GM21528 (cell line): ENCODE measurements at regions not wholly inside any gene's neighbourhood (a gene's known extent, or its start where the extent isn't known, plus 50 kb on each side); places are given as distances from the start of the nearest gene placed in this dataset.

ENCODE experiments used
- ATAC-seq: cut with Tn5 transposase; IDR thresholded peaks from one replicate; pipeline ENCODE4 v1.9.1; 2021; ENCODE audit warnings: mild to moderate bottlenecking, moderate library complexity; ENCODE audit not compliant: unreplicated experiment, low FRiP score

DNA sequence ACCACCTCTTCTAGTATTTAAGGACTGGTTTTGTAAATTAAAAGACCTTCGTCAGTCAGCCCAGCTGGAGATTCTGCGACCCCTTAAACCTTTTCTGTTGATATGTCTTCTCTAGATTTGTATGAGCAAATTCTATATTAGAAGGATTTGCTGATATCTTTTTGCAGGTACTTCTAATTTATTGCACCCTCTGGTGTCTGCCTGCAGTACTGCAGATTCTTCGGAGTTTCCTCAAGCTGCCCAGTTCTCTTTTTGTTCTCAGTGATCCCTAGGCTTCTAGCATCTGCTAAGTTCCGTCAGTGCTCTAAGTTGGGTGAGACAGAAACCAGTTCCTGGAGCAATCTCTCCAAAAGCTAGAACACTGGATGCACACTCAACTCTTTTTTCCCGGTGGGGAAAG, 545.2 kb downstream of the C4orf33 start:
- peak; percentile 81 for ATAC-seq

DNA sequence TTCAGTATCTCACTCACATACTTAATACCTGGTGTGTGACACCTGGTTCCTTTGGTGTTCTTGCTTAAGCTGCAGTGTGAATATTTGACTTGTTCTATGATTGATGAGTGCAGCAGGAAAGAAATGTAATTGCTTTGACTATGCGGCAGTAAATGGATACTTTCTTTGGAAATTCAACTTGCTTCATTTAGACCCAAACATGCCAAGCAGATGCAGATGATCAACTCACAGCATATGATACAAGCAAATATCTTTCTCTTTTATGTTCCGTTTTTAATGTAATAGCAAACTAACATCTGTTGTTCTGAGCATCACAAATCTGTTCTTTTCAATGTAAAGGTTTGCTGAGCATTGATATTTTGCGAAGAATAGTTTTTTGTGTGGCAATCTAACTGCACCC, 549.5 kb downstream of the C4orf33 start:
- no peak for ATAC-seq

DNA sequence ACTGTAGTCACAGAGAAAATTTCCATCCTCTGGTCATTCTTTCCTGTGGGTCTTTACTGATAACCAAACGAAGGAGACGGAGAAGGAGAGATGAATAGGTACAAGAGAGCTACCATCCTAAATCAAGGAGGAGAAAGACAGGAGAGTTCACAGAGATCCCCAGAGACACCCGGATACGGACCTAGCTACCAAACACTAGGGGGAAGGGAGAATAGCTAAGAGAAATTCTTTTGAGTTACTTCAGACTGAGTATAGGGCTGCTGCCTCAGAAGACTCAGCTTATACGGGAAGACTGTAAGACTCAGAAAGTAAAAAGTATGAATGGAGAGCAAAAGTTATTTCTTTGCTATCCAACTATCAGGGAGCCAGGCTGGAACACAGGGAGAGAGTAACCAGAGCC, 572.1 kb downstream of the C4orf33 start:
- ATAC-seq: no peak

DNA sequence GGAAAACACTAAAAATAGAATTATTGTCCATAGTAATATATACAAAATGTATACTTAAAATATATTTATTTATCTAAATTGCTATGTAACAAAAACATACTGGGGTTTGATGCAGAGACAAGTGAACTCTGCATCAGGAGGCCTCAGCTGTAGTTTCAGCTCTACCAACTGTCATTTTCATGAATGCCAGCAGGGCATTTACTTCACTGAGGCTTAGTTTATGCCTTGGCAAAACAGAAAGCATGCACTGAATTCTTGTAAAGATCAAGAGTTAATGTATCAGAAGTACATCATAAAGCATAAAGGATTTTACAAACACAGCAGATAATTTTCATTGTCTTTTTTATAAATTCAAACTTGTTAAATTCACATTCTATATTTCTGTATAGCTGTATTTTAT, 577.0 kb downstream of the C4orf33 start:
- ATAC-seq: no peak

GRCh38 chr4:129675036-129675435, 579.1 kb downstream of the C4orf33 start:
- ATAC-seq: no peak

- ATAC-seq: no peak
Measured at GRCh38 chr4:129676934-129677333, 581.0 kb downstream of the C4orf33 start.

- ATAC-seq: no peak
Measured at GRCh38 chr4:129682586-129682985, 586.6 kb downstream of the C4orf33 start.

DNA sequence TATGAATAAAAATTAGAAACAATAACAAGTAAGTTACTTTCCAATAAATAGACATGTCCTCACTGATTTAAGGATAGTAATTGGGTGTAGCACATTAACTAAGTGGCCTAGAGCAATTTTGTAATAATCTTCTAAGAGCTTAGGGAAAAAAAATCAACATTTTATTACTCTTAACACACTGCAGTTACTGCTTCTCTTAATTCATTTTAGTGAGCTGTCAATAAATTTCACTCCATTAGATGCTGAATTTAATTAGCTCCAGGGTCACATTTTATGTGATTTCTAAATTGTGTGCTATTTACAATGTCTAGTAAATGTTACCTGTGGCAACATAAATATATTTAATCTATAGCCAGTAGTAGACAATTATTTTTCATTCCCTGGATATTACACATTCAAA, 612.0 kb downstream of the C4orf33 start:
- ATAC-seq: no peak

DNA sequence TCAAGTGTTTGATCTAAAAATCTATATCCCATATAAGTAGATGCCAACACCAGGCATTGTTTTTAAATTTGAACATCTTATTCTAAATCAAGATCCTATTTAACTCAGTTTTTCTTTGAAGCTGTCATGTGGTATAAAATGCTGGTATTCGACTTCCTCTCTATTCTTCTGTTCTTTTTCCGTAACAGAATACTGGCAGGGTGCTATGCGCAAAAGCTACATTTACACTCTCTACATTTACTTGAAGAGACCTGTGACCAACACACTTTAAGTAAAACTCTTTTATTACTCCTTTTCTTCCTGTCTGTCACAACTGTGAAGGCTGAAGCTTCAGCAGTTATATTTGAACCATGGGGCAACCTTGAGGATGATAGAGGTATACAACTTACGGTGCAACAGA, 612.8 kb downstream of the C4orf33 start:
- ATAC-seq: no peak

GRCh38 chr4:129738175-129738574, 642.2 kb downstream of the C4orf33 start:
- ATAC-seq: no peak

DNA sequence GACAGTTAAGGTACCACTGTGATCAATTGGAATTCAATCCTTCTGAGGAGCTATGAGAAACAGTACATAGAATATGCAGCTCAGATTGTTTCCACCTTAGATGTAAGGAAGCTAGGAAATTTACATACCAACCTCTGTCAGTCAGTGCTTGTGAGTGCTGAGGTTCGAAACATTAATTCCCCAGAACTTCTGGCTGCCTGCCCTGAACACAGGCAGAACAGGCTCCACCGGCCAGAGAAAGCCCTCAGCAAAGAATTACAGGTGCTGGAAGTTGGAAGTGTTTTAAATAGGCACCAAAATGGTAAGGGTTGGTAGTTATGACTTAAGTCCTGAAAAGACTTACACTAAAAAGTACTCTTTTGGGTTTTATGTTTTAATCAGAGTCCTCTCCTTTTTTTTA, 651.8 kb downstream of the C4orf33 start:
- no peak for ATAC-seq

GRCh38 chr4:129748991-129749390, 653.0 kb downstream of the C4orf33 start:
- ATAC-seq: no peak

GRCh38 chr4:129751646-129752045, 655.7 kb downstream of the C4orf33 start:
- no peak for ATAC-seq

DNA sequence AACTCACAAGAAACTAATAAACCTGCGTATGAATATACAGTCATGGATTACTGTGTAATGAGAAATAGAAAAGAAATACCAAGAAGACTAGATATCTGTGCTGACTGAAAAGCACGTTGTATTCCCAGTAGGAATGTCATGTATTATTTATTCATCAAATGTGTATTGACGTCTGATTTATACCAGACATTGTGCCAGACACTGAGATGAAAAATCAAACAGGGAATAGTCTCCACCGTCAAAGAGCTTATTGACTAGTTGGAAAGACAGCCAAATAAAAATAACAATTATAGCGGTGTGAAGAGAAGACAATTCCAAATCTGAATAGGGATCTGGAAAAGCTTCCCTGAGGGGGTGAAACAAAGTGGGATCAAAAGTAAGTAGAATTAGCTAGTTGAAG, 687.6 kb downstream of the C4orf33 start:
- no peak for ATAC-seq

DNA sequence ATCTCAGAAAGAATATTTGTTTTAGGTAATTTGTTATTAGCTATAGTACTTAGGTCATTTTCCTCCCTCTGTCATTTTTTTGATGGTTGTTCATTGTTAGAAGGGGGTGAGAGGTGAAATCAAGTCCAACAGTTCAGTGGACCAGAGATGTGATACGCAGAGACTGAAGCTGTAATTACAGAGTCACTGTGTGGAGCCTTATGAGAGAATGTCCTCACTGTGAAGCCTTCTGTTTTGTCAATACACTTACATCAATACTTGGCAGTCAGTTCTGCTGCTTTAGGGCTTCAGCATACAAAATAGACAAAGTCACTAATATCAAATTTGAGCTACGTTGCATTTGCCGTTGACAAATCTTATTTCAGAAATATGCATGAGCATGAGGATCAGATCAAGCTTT, 692.5 kb downstream of the C4orf33 start:
- ATAC-seq: no peak

- no peak for ATAC-seq
Measured at GRCh38 chr4:129804461-129804981, 708.6 kb downstream of the C4orf33 start.

DNA sequence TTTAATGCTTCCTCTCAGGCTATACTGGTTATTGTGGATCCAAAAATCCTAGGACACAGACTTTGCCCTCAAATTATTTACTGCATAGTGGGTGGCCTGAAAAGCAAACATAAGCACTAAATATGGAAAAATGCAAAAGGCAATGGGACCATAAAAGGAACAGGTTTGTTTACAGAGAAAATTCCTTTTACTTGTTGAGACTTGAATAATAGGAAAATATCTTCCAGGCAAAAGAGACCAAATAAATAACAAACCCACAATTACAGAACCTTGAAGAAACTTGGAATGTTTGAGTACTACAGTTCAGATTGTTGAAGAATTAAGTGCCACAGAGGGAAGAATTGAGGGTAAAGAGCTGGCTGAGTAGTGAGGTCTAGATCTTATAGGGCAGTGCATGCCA, 711.0 kb downstream of the C4orf33 start:
- ATAC-seq: no peak

DNA sequence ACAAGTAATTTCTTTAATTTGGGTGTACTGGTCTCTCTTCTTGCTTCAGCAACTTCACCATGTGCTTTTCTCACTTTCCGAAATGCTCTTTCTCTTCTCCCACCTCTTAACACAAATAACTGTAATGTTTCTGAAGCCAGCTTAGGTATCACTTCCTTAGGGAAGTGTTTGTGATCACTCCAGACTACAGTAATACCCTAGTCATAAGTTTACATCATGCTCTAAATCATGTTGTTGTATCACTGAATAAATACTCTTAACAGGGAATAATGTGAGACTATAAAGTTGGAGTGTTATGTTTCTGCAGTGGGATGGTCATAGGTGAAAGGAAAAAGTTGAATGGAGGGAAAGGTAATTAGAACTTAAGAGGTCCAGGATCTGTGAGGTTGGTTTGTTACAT, 712.3 kb downstream of the C4orf33 start:
- no peak for ATAC-seq

GRCh38 chr4:129821073-129821472, 725.1 kb downstream of the C4orf33 start:
- ATAC-seq: no peak

DNA sequence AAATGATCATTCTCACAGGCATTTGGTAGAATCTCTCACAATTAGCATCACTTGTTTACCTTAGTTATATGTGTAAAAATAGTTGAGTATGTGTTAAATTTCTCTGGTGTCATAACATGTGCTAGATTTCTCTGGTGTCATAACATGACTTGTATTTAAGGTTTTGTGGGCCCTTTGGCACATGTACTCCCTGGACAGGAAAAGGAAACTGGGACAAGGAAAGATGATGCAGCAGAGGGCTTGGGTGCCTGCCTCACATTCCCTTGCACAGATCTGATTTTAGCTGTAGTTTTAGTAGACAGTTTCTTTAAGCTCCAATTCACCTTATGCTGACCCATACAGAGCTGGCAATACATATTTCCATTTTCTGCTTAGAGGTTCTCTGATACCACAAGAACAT, 726.0 kb downstream of the C4orf33 start:
- no peak for ATAC-seq

DNA sequence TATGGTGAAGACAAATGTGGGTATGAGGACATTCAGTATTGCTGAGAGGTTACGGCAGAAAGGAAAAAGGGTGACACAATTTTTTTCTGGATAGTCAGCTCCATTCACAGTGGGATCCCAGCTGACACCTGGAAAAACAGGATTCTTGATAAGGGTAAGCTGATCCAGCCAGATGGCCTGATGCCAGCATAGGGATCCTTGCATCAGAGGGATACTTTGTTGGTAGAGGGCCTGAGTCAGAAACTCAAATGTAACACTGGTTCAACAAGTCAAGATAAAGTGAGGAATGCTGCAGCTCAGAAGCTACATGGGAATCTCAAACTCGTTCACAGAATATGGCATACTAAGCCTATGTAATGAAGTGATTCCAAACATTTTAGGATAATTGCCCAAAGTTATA, 726.7 kb downstream of the C4orf33 start:
- ATAC-seq: no peak

DNA sequence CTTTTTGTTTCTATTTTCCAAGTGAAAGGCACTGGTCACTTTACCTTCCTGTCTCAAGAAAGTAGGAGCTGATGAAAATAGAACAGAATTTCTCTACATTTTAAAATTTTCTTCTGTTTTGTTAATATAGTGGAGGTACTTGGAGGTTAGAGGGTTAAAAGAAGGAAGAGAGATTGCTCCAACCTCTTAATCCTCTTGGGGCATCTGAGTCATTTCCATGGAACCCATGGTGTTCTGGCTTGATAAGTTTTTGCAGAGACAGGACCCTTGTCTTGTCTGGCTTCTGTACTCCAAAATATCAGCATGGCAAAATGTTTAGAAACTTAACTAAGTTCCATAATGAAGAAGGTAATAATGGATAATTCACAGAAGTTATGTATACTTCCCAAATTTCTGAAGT, 727.2 kb downstream of the C4orf33 start:
- no peak for ATAC-seq

- ATAC-seq: no peak
Measured at GRCh38 chr4:129829373-129829772, 733.4 kb downstream of the C4orf33 start.
